HepG2 (cell line): ENCODE measurements at regions not wholly inside any gene's neighbourhood (a gene's known extent, or its start where the extent isn't known, plus 50 kb on each side); places are given as distances from the start of the nearest gene placed in this dataset.

Source experiments
- ATAC-seq: fragments of 200-7000 bp; cut with Tn5 transposase; 3 replicates; pipeline ENCODE4 v1.9.1; 2020; ENCODE audit warnings: mild to moderate bottlenecking, moderate library complexity
- BruUV-seq: library from RNA; stranded (reverse); fragments of 400-500 nt; replicated peaks from 2 replicates; lab custom pipeline; 2021; lab: Mats Ljungman, UMichigan
- CTCF ChIA-PET: fragments of 300-600 bp; formaldehyde crosslinking; extraction: SDS; loops from one replicate; lab custom pipeline; 2021; ENCODE audit warnings: low total read pairs, inconsistent platforms, low intra/inter-chr PET ratio; lab: Yijun Ruan, JAX
- POLR2A ChIA-PET: fragments of 350-600 bp; sonication (Branson Sonifier 250); formaldehyde crosslinking; loops from one replicate; lab custom pipeline; 2020; ENCODE audit warnings: antibody characterized with exemption, inconsistent platforms; lab: Yijun Ruan, JAX
- DNase-seq: peaks from one replicate; pipeline ENCODE4 v3.0.0-alpha.2; 2015; ENCODE audit warnings: low spot score
- FAIRE-seq: peaks from 3 replicates; lab custom pipeline; 2011; peaks lifted over from hg19 to GRCh38; lab: Jason Lieb, UNC
- H2AFZ ChIP-seq: one replicate; pipeline ENCODE4 v1.6.1; 2011; ENCODE audit warnings: low read length, inconsistent platforms
- H3K27ac ChIP-seq: fragments of 300-600 bp; 3 replicates; pipeline ENCODE4 v1.8.0; 2011; ENCODE audit warnings: mixed run types, mild to moderate bottlenecking, mixed read lengths, low read length, inconsistent platforms; ENCODE audit not compliant: insufficient read depth; ENCODE audit errors: extremely low read length
- H3K27me3 ChIP-seq, 2 experiments: fragments of 200-600 bp in 1 of 2; 2 replicates in 1 of 2; 3 replicates in 1 of 2; pipeline versions ENCODE4 v1.6.0 to v1.8.0; 2011; ENCODE audit warnings: low read length in 2 of 2, mild to moderate bottlenecking in 2 of 2, moderate library complexity in 2 of 2, inconsistent platforms in 1 of 2; ENCODE audit not compliant: insufficient read depth in 2 of 2, control insufficient read depth in 1 of 2
- H3K36me3 ChIP-seq, 2 experiments: fragments of 200-600 bp in 1 of 2; replicated peaks in 1 of 2; 2 replicates in 1 of 2; 3 replicates in 1 of 2; pipeline versions ENCODE4 v1.5.1 to v1.8.0; 2011; ENCODE audit warnings: low read length in 2 of 2, inconsistent platforms in 1 of 2; ENCODE audit not compliant: insufficient read depth in 2 of 2, control insufficient read depth in 1 of 2
- H3K4me1 ChIP-seq: 2 replicates; pipeline ENCODE4 v1.5.1; 2012; ENCODE audit warnings: low read length, inconsistent platforms; ENCODE audit not compliant: insufficient read depth
- H3K4me2 ChIP-seq: 2 replicates; pipeline ENCODE4 v1.6.0; 2011; ENCODE audit warnings: low read depth, low read length, inconsistent platforms
- H3K4me3 ChIP-seq, 3 experiments: fragments of 200-600 bp in 1 of 3; sonication (generic), shearing (Covaris generic) in 1 of 3; replicated peaks in 1 of 3; 2 replicates each; pipeline ENCODE4 v1.5.1; 2011 to 2016; ENCODE audit warnings: low read length in 3 of 3, inconsistent platforms in 2 of 3, low read depth in 2 of 3, mild to moderate bottlenecking in 2 of 3, control low read depth in 1 of 3, mixed read lengths in 1 of 3; ENCODE audit not compliant: insufficient read depth in 1 of 3
- H3K79me2 ChIP-seq: one replicate; pipeline ENCODE4 v1.6.1; 2011; ENCODE audit warnings: low read length, inconsistent platforms; ENCODE audit not compliant: insufficient read depth
- H3K9ac ChIP-seq: 2 replicates; pipeline ENCODE4 v1.6.0; 2011; ENCODE audit warnings: mild to moderate bottlenecking, low read depth, low read length, inconsistent platforms; ENCODE audit not compliant: insufficient read depth
- H3K9me3 ChIP-seq: 2 replicates; pipeline ENCODE4 v1.5.1; 2012; ENCODE audit warnings: mild to moderate bottlenecking, low read length
- H4K20me1 ChIP-seq: 2 replicates; pipeline ENCODE4 v1.6.0; 2011; ENCODE audit warnings: inconsistent platforms, mild to moderate bottlenecking, low read length, moderate library complexity; ENCODE audit not compliant: insufficient read depth
- EEA1 ChIP-seq: sonication (generic); formaldehyde crosslinking; IDR thresholded peaks from 2 replicates; pipeline ENCODE4 v1.5.1; 2020; ENCODE audit warnings: mild to moderate bottlenecking, missing genetic modification reagents, borderline replicate concordance
- HDAC2 ChIP-seq: sonication (generic); formaldehyde crosslinking; IDR thresholded peaks from 2 replicates; pipeline ENCODE4 v1.4.0; 2020; ENCODE audit warnings: missing genetic modification reagents
- PAF1 ChIP-seq: IDR thresholded peaks from 2 replicates; pipeline ENCODE4 v1.6.1; 2016; ENCODE audit warnings: missing genetic modification reagents, missing compliant biosample characterization
- TMF1 ChIP-seq: sonication (generic); formaldehyde crosslinking; IDR thresholded peaks from 2 replicates; pipeline ENCODE4 v1.8.1; 2022; ENCODE audit warnings: low read depth, missing genetic modification reagents
- ZFP37 ChIP-seq: sonication (generic); formaldehyde crosslinking; IDR thresholded peaks from 2 replicates; pipeline ENCODE4 v1.4.0; 2020; ENCODE audit warnings: missing genetic modification reagents, borderline replicate concordance
- ZNF720 ChIP-seq: sonication (generic); formaldehyde crosslinking; IDR thresholded peaks from 2 replicates; pipeline ENCODE4 v1.4.0; 2020; ENCODE audit warnings: missing genetic modification reagents
- ZSCAN21 ChIP-seq: sonication (generic); formaldehyde crosslinking; IDR thresholded peaks from 2 replicates; pipeline ENCODE4 v1.8.0; 2022; ENCODE audit warnings: mild to moderate bottlenecking, missing genetic modification reagents, moderate library complexity, borderline replicate concordance
- WGBS: methylation state at CpG from one replicate; pipeline ENCODE4 v1.1.6; 2017; ENCODE audit warnings: low lambda C conversion rate; 5-methylcytosine and 5-hydroxymethylcytosine counted together
- in situ Hi-C: cut with HindIII; loops from 2 replicates; pipeline ENCODE4 v1.10.0; 2017; ENCODE audit warnings: low pct_unique_long_range_greater_than_20kb; ENCODE audit not compliant: extremely low pct_ligation_motif_present
- intact Hi-C: fragments of 100-400 bp; cut with micrococcal nuclease; formaldehyde crosslinking; loops from one replicate; pipeline ENCODE4 v1.10.0; 2022; ENCODE audit not compliant: unreplicated experiment
- TF ChIP-seq, protein P1 (sequence below): sonication (generic); formaldehyde crosslinking; IDR thresholded peaks from 2 replicates; pipeline ENCODE4 v1.5.0; 2020; ENCODE audit warnings: missing genetic modification reagents, mild to moderate bottlenecking, borderline replicate concordance
- TF ChIP-seq, protein P2 (sequence below), 2 experiments: fragments of 450-650 bp in 1 of 2; sonication (generic) in 1 of 2; formaldehyde crosslinking in 1 of 2; IDR thresholded peaks; 2 replicates each; pipeline versions ENCODE4 v1.6.1 to v1.8.0; 2016 to 2022; ENCODE audit warnings: antibody characterized with exemption in 1 of 2, mild to moderate bottlenecking in 1 of 2, missing genetic modification reagents in 1 of 2
- TF ChIP-seq, protein P3 (sequence below): sonication (generic); formaldehyde crosslinking; IDR thresholded peaks from 2 replicates; pipeline ENCODE4 v1.4.0; 2020; ENCODE audit warnings: mild to moderate bottlenecking, missing genetic modification reagents
- TF ChIP-seq, protein P4 (sequence below): sonication (generic); formaldehyde crosslinking; IDR thresholded peaks from 2 replicates; pipeline ENCODE4 v1.8.0; 2022; ENCODE audit warnings: low read depth, missing genetic modification reagents

DNA sequence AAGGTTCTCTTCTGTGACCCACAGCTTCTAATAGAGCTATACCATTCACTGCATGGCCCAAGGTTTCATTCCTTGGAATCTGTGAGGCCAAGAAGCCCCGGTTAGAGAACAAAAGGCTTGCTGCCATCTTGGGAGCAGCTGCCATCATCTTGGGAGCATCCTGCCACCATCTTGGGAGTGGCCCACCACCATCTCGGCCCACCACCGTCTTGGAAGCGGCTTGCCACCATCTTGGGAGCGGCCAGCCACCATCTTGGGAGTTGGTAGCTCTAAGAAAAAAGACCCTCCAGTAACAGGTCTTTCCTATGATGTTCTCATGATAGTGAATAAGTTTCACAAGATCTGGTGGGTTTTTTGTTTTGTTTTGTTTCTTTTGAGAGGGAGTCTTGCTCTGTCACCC lies 703.9 kb upstream of the ANO3 start:
- Histone ChIP-seq H3K79me2 (no peaks in the 10 kb centered on the region), H3K9ac (no peak overlapping the region), H4K20me1 (no peaks in the 10 kb centered on the region), H3K27ac (no peak overlapping the region), H3K9me3 (peaks cover 40% of the 10 kb centered on the region), H3K36me3 (no peaks in the 10 kb centered on the region), H3K4me3 (no peak overlapping the region), H2AFZ (no peak overlapping the region), H3K4me2 (no peak overlapping the region), H3K4me1 (no peaks in the 10 kb centered on the region), H3K27me3 (no peaks in the 10 kb centered on the region)
- intact Hi-C loops (no loop called here), in situ Hi-C loops (no loop called here)
- ChIA-PET POLR2A (no interaction called here), CTCF (no interaction called here)
- no TSS peak for BruUV-seq
- 0% methylated on average over 3 of the region's 5 CpGs for WGBS
- FAIRE-seq (no peak), DNase-seq (no peak), ATAC-seq (no peak)
- no peak for TF ChIP-seq TMF1 (CRISPR knock-in tag)
- TF ChIP-seq, protein P1, sequence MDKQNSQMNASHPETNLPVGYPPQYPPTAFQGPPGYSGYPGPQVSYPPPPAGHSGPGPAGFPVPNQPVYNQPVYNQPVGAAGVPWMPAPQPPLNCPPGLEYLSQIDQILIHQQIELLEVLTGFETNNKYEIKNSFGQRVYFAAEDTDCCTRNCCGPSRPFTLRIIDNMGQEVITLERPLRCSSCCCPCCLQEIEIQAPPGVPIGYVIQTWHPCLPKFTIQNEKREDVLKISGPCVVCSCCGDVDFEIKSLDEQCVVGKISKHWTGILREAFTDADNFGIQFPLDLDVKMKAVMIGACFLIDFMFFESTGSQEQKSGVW: no peak
- TF ChIP-seq ZFP37 (CRISPR knock-in tag): no peak
- TF ChIP-seq, protein P2, sequence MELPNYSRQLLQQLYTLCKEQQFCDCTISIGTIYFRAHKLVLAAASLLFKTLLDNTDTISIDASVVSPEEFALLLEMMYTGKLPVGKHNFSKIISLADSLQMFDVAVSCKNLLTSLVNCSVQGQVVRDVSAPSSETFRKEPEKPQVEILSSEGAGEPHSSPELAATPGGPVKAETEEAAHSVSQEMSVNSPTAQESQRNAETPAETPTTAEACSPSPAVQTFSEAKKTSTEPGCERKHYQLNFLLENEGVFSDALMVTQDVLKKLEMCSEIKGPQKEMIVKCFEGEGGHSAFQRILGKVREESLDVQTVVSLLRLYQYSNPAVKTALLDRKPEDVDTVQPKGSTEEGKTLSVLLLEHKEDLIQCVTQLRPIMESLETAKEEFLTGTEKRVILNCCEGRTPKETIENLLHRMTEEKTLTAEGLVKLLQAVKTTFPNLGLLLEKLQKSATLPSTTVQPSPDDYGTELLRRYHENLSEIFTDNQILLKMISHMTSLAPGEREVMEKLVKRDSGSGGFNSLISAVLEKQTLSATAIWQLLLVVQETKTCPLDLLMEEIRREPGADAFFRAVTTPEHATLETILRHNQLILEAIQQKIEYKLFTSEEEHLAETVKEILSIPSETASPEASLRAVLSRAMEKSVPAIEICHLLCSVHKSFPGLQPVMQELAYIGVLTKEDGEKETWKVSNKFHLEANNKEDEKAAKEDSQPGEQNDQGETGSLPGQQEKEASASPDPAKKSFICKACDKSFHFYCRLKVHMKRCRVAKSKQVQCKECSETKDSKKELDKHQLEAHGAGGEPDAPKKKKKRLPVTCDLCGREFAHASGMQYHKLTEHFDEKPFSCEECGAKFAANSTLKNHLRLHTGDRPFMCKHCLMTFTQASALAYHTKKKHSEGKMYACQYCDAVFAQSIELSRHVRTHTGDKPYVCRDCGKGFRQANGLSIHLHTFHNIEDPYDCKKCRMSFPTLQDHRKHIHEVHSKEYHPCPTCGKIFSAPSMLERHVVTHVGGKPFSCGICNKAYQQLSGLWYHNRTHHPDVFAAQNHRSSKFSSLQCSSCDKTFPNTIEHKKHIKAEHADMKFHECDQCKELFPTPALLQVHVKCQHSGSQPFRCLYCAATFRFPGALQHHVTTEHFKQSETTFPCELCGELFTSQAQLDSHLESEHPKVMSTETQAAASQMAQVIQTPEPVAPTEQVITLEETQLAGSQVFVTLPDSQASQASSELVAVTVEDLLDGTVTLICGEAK (IDR thresholded peaks at IDR 0.05): no peak
- TF ChIP-seq, protein P2 (CRISPR knock-in tag; IDR thresholded peaks at IDR 0.05): no peak
- TF ChIP-seq, protein P3, sequence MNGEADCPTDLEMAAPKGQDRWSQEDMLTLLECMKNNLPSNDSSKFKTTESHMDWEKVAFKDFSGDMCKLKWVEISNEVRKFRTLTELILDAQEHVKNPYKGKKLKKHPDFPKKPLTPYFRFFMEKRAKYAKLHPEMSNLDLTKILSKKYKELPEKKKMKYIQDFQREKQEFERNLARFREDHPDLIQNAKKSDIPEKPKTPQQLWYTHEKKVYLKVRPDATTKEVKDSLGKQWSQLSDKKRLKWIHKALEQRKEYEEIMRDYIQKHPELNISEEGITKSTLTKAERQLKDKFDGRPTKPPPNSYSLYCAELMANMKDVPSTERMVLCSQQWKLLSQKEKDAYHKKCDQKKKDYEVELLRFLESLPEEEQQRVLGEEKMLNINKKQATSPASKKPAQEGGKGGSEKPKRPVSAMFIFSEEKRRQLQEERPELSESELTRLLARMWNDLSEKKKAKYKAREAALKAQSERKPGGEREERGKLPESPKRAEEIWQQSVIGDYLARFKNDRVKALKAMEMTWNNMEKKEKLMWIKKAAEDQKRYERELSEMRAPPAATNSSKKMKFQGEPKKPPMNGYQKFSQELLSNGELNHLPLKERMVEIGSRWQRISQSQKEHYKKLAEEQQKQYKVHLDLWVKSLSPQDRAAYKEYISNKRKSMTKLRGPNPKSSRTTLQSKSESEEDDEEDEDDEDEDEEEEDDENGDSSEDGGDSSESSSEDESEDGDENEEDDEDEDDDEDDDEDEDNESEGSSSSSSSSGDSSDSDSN: no peak
- TF ChIP-seq EEA1 (CRISPR knock-in tag): no peak
- TF ChIP-seq HDAC2: no peak
- TF ChIP-seq ZNF720 (CRISPR knock-in tag): no peak
- no peak for TF ChIP-seq PAF1 (CRISPR knock-in tag)
- TF ChIP-seq, protein P4, sequence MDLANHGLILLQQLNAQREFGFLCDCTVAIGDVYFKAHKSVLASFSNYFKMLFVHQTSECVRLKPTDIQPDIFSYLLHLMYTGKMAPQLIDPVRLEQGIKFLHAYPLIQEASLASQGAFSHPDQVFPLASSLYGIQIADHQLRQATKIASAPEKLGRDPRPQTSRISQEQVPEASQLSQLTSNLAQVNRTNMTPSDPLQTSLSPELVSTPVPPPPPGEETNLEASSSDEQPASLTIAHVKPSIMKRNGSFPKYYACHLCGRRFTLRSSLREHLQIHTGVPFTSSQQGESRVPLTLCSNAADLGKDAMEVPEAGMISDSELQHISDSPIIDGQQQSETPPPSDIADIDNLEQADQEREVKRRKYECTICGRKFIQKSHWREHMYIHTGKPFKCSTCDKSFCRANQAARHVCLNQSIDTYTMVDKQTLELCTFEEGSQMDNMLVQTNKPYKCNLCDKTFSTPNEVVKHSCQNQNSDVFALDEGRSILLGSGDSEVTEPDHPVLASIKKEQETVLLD (CRISPR knock-in tag): no peak
- TF ChIP-seq ZSCAN21 (CRISPR knock-in tag): no peak
